Sigmoid colon (tissue), 6 donors: ENCODE measurements at regions not wholly inside any gene's neighbourhood (a gene's known extent, or its start where the extent isn't known, plus 50 kb on each side); places are given as distances from the start of the nearest gene placed in this dataset.

Source experiments
- DNase-seq: peaks from one replicate; pipeline ENCODE4 v3.0.0-alpha.2; 2019
- H3K27ac ChIP-seq, 4 donors: fragments of 200-600 bp; sonication (generic); one replicate each; pipeline ENCODE4 v1.5.1; 2016 to 2019; ENCODE audit warnings: mild to moderate bottlenecking in 1 of 4
- H3K27me3 ChIP-seq, 3 donors: fragments of 200-600 bp; sonication (generic); one replicate each; pipeline ENCODE4 v1.5.1; 2019; ENCODE audit warnings: mild to moderate bottlenecking in 1 of 3
- H3K36me3 ChIP-seq, 4 donors: fragments of 200-600 bp; sonication (generic); one replicate each; pipeline ENCODE4 v1.5.1; 2016 to 2019
- H3K4me1 ChIP-seq, 4 donors: fragments of 200-600 bp; sonication (generic); one replicate each; pipeline ENCODE4 v1.5.1; 2017 to 2019
- H3K4me3 ChIP-seq, 4 donors: fragments of 200-600 bp; sonication (generic); one replicate each; pipeline ENCODE4 v1.5.1; 2017 to 2019; ENCODE audit warnings: mild to moderate bottlenecking in 2 of 4, moderate library complexity in 1 of 4
- H3K9me3 ChIP-seq, 4 donors: fragments of 200-600 bp in 3 of 4; sonication (generic) in 3 of 4; one replicate each; pipeline versions ENCODE4 v1.5.1 to v1.6.1; 2013 to 2019
- EP300 ChIP-seq, 4 donors: sonication (generic); formaldehyde crosslinking; IDR thresholded peaks; one replicate each; pipeline ENCODE4 v1.6.1; 2017; ENCODE audit warnings: antibody characterized with exemption in 4 of 4
- POLR2A ChIP-seq, 2 donors: fragments of 450-650 bp; IDR thresholded peaks; one replicate each; pipeline ENCODE4 v1.6.1; 2016; ENCODE audit warnings: antibody characterized with exemption in 2 of 2, mild to moderate bottlenecking in 2 of 2, moderate library complexity in 2 of 2
- POLR2AphosphoS5 ChIP-seq, 4 donors: sonication (generic); formaldehyde crosslinking; IDR thresholded peaks; one replicate each; pipeline ENCODE4 v1.6.1; 2017; ENCODE audit warnings: antibody characterized with exemption in 4 of 4
- WGBS, 2 donors: extraction: QIAGEN DNeasy Blood & Tissue Kit; methylation state at CpG; one replicate each; pipeline ENCODE4 v1.1.7; 2013; 5-methylcytosine and 5-hydroxymethylcytosine counted together
- intact Hi-C: fragments of 100-400 bp; cut with DNase I; formaldehyde crosslinking; loops from one replicate; pipeline ENCODE4 v1.15.1; 2023
- TF ChIP-seq, protein P1 (sequence below), 4 experiments: fragments of 450-650 bp in 3 of 4; fragments of 200-600 bp in 1 of 4; IDR thresholded peaks; one replicate each; pipeline ENCODE4 v1.5.1; 2016 to 2019; ENCODE audit warnings: antibody characterized with exemption in 4 of 4, mild to moderate bottlenecking in 3 of 4, moderate library complexity in 2 of 4
- donor health status: healthy with polysubstance abuse.
- donor health status: healthy.

DNA sequence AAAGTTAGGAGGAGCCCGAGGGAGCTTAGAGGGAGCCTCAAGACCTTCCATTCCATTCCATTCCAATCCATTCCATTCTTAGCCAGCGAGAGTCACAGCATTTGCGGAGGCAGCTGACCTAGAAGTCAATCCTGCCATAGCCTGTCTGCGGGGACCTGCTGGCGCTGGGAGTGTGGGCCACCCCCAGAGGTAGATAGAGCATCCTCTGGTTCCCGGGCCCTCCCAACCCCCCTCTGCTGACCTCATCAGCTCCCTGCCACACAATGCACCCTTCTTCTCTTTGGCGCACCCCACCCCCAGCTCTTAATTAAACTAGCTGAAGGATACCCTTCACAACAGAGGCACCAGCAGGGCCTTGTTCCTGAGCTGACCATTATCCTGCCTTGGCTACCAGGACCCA is 152.5 kb upstream of the ZMIZ1 start:
- H3K9me3 ChIP-seq, result no peaks in the 10 kb centered on the region
- H3K27me3 ChIP-seq, result no peaks in the 10 kb centered on the region
- H3K4me1 ChIP-seq, result peaks cover 0 to 8% (median 3%) of the 10 kb centered on the region in 4 donors
- no peak overlapping the region for H3K4me3 ChIP-seq
- TF ChIP-seq POLR2A (IDR thresholded peaks at IDR 0.05), result no peak
- TF ChIP-seq, protein P1, sequence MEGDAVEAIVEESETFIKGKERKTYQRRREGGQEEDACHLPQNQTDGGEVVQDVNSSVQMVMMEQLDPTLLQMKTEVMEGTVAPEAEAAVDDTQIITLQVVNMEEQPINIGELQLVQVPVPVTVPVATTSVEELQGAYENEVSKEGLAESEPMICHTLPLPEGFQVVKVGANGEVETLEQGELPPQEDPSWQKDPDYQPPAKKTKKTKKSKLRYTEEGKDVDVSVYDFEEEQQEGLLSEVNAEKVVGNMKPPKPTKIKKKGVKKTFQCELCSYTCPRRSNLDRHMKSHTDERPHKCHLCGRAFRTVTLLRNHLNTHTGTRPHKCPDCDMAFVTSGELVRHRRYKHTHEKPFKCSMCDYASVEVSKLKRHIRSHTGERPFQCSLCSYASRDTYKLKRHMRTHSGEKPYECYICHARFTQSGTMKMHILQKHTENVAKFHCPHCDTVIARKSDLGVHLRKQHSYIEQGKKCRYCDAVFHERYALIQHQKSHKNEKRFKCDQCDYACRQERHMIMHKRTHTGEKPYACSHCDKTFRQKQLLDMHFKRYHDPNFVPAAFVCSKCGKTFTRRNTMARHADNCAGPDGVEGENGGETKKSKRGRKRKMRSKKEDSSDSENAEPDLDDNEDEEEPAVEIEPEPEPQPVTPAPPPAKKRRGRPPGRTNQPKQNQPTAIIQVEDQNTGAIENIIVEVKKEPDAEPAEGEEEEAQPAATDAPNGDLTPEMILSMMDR (IDR thresholded peaks at IDR 0.05), result no peak
- TF ChIP-seq POLR2AphosphoS5 (IDR thresholded peaks at IDR 0.05), result no peak
- TF ChIP-seq EP300 (IDR thresholded peaks at IDR 0.05), result no peak
- intact Hi-C loops, result no loop called here
- H3K27ac ChIP-seq, result no peak overlapping the region
- DNase-seq, result no peak
- WGBS, 2 donors, result 90 to 92% methylated on average over 7 of the region's 7 CpGs
- no peaks in the 10 kb centered on the region for H3K36me3 ChIP-seq

DNA sequence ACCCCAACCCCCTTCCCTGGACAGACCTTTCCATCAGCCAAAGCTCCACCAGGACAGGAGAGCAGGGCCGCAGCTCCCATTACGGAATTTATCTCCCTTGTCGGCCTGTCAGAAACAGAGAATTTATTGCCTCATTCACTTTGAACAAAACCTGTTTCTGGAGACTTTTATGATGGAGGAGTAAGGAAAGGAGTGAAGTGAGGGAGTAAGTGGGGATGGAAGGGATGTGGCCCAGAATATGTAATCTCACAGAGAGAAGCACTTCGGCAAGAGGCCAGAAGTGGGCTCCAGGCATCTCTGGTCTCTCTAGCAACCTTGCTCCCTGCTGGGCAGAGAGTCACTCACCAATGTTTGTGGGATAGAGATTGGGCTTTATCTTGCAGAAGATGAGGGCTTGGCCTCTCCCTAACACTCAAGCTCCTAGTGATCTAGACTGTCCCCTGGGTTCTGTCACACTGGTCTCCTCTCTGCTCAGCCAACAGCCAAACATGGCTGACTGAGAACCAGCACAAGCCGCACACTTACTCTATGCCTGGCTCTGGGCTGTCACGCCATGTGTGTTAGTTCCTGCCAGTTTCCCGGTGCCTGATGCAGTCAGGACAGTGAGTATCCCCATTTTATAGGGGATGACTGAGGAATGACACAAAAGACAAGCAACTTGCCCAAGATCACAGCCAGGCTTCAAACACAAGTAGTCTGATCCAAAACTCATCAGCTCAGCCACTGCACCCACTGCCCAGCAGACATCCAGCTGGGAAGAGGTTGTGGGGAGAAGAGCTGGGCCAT is 149.4 kb upstream of the ZMIZ1 start:
- Histone ChIP-seq H3K27ac (no peak overlapping the region), H3K4me1 (peaks cover 0 to 11% (median 5%) of the 10 kb centered on the region in 4 donors), H3K4me3 (no peak overlapping the region), H3K9me3 (no peaks in the 10 kb centered on the region), H3K27me3 (no peaks in the 10 kb centered on the region), H3K36me3 (no peaks in the 10 kb centered on the region)
- no peak for DNase-seq
- 91 to 92% methylated on average over 7 of the region's 7 CpGs for WGBS, 2 donors
- TF ChIP-seq POLR2AphosphoS5 (IDR thresholded peaks at IDR 0.05), result no peak
- TF ChIP-seq EP300 (IDR thresholded peaks at IDR 0.05), result no peak
- TF ChIP-seq, protein P1 (IDR thresholded peaks at IDR 0.05), result no peak
- no peak for TF ChIP-seq POLR2A (IDR thresholded peaks at IDR 0.05)
- intact Hi-C loops, result no loop called here

DNA sequence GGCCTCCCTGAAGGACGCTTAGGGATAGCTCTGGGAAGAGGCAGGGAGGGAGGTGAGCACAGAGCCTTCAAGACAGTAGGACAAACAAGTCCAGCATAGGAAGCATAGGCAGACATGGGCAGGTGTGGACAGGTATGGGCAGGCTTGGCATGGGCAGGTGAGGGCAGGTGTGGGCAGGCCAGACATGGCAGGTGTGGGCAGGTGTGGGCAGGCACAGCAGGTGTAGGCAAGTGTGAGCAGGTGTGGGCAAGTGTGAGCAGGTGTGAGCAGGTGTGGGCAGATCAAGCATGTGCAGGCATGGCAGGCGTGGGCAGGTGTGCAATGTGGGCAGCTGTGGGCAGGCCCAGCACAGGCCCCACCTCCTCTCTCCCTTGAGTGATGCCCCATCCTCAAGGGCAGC is 148.8 kb upstream of the ZMIZ1 start:
- 83 to 93% methylated on average over 2 of the region's 2 CpGs for WGBS, 2 donors
- DNase-seq, result no peak
- intact Hi-C loops, result no loop called here
- no peaks in the 10 kb centered on the region for H3K27me3 ChIP-seq
- H3K4me3 ChIP-seq, result no peak overlapping the region
- peaks cover 0 to 10% (median 5%) of the 10 kb centered on the region in 4 donors for H3K4me1 ChIP-seq
- H3K36me3 ChIP-seq, result no peaks in the 10 kb centered on the region
- no peak overlapping the region for H3K27ac ChIP-seq
- TF ChIP-seq POLR2AphosphoS5 (IDR thresholded peaks at IDR 0.05), result no peak
- TF ChIP-seq, protein P1 (IDR thresholded peaks at IDR 0.05), result no peak
- TF ChIP-seq EP300 (IDR thresholded peaks at IDR 0.05), result no peak
- TF ChIP-seq POLR2A (IDR thresholded peaks at IDR 0.05), result no peak
- no peaks in the 10 kb centered on the region for H3K9me3 ChIP-seq

DNA sequence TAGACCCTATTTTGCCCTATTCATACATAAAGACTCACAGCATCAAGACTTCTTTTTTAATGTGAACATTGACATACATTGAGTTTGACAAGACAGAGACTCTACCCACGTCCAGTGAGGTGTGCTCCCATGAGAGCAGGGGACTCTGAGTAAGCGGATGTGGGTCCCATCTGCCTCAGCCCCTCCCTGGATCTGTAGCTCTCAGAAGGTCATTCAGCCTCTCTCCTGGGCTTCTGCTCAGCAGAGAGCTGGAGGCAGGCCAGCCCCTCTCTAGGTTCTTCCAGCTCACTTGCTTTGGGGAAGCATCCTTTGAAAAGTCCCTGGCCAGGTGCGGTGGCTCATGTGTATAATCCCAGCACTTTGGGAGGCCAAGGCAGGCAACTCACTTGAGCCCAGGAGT is 146.9 kb upstream of the ZMIZ1 start:
- WGBS, 2 donors, result 92 to 93% methylated on average over 3 of the region's 3 CpGs
- peaks cover 0 to 10% (median 4%) of the 10 kb centered on the region in 4 donors for H3K4me1 ChIP-seq
- TF ChIP-seq POLR2AphosphoS5 (IDR thresholded peaks at IDR 0.05) (no peak), POLR2A (IDR thresholded peaks at IDR 0.05) (no peak), EP300 (IDR thresholded peaks at IDR 0.05) (no peak)
- TF ChIP-seq, protein P1 (IDR thresholded peaks at IDR 0.05), result no peak
- H3K27ac ChIP-seq, result no peak overlapping the region
- no peak overlapping the region for H3K4me3 ChIP-seq
- no peaks in the 10 kb centered on the region for H3K36me3 ChIP-seq
- no peak for DNase-seq
- H3K9me3 ChIP-seq, result no peaks in the 10 kb centered on the region
- intact Hi-C loops, result no loop called here
- H3K27me3 ChIP-seq, result no peaks in the 10 kb centered on the region
